ENCODE measurements at regions not wholly inside any gene's neighbourhood (a gene's known extent, or its start where the extent isn't known, plus 50 kb on each side); places are given as distances from the start of the nearest gene placed in this dataset.

GRCh38 chr17:79323566-79323965 lies 248.9 kb downstream of the ENGASE start:
- Mint-ChIP-seq H3K27ac (ENCODE audit: unreplicated experiment) (no peak overlapping the region), H3K4me1 (ENCODE audit: low read depth, unreplicated experiment) (no peaks in the 10 kb centered on the region), H3K9me3 (ENCODE audit: unreplicated experiment) (no peaks in the 10 kb centered on the region), H3K4me3 (ENCODE audit: unreplicated experiment) (no peak overlapping the region), H3K27me3 (ENCODE audit: insufficient read depth, unreplicated experiment) (peaks cover 43% of the 10 kb centered on the region), H3K36me3 (ENCODE audit: insufficient read depth, unreplicated experiment) (no peaks in the 10 kb centered on the region)
- no peaks in the 10 kb centered on the region for H3K4me1 ChIP-seq
- no peak for TF ChIP-seq CTCF (IDR thresholded peaks at IDR 0.05; ENCODE audit: insufficient read depth in 1 of 2, low read depth in 1 of 2, low read length in 1 of 2, severe bottlenecking in 1 of 2, unreplicated experiment in 1 of 2)
- intact Hi-C loops (cut with micrococcal nuclease; ENCODE audit: unreplicated experiment) = no loop called here
- BruUV-seq (replicated peaks) = no TSS peak
- ChIA-PET POLR2A (no interaction called here), CTCF (no interaction called here)
- peaks cover 1% of the 10 kb centered on the region; the same call in 1 of the 2 replicates for H3K27me3 ChIP-seq (replicated peaks; ENCODE audit: control insufficient read depth, insufficient read depth, low read length)
- no peaks in the 10 kb centered on the region for H3K9me3 ChIP-seq
- no peak overlapping the region for H3K4me3 ChIP-seq (ENCODE audit: low read depth, low read length)
- DNase-seq = no peak
- no peaks in the 10 kb centered on the region for H3K36me3 ChIP-seq (ENCODE audit: control insufficient read depth, insufficient read depth, low read length)

- DNase-seq = no peak
- H3K4me3 Mint-ChIP-seq (ENCODE audit: unreplicated experiment) = no peak overlapping the region
- Histone ChIP-seq H3K4me1 (no peaks in the 10 kb centered on the region), H3K4me3 (ENCODE audit: low read depth, low read length) (no peak overlapping the region), H3K9me3 (no peaks in the 10 kb centered on the region), H3K36me3 (ENCODE audit: control insufficient read depth, insufficient read depth, low read length) (no peaks in the 10 kb centered on the region), H3K27me3 (replicated peaks; ENCODE audit: control insufficient read depth, insufficient read depth, low read length) (peaks cover 1% of the 10 kb centered on the region; the same call in 1 of the 2 replicates)
- no peak overlapping the region for H3K27ac Mint-ChIP-seq (ENCODE audit: unreplicated experiment)
- H3K27me3 Mint-ChIP-seq (ENCODE audit: insufficient read depth, unreplicated experiment) = peaks cover 43% of the 10 kb centered on the region
- H3K4me1 Mint-ChIP-seq (ENCODE audit: low read depth, unreplicated experiment) = no peaks in the 10 kb centered on the region
- intact Hi-C loops (cut with micrococcal nuclease; ENCODE audit: unreplicated experiment) = no loop called here
- POLR2A ChIA-PET = interaction anchor here (0.7 kb wide), 1 partner anchor 177 kb away, joined by 5 read pairs; no protein-coding TSS in a partner anchor
- CTCF ChIA-PET = interaction anchor here (0.6 to 0.7 kb wide), 2 partner anchors 31 to 69 kb away, joined by 3 to 4 read pairs; no protein-coding TSS in a partner anchor
- no peak for TF ChIP-seq CTCF (IDR thresholded peaks at IDR 0.05; ENCODE audit: insufficient read depth in 1 of 2, low read depth in 1 of 2, low read length in 1 of 2, severe bottlenecking in 1 of 2, unreplicated experiment in 1 of 2)
- H3K36me3 Mint-ChIP-seq (ENCODE audit: insufficient read depth, unreplicated experiment) = no peaks in the 10 kb centered on the region
- no peaks in the 10 kb centered on the region for H3K9me3 Mint-ChIP-seq (ENCODE audit: unreplicated experiment)
- BruUV-seq (replicated peaks) = no TSS peak
Observed at GRCh38 chr17:79322211-79323123, 247.8 kb downstream of the ENGASE start.

- H3K27me3 Mint-ChIP-seq (ENCODE audit: insufficient read depth, unreplicated experiment) = peaks cover 46% of the 10 kb centered on the region
- Histone ChIP-seq H3K4me1 (no peaks in the 10 kb centered on the region), H3K4me3 (ENCODE audit: low read depth, low read length) (no peak overlapping the region), H3K9me3 (no peaks in the 10 kb centered on the region), H3K27me3 (replicated peaks; ENCODE audit: control insufficient read depth, insufficient read depth, low read length) (peaks cover 1% of the 10 kb centered on the region; the same call in 1 of the 2 replicates), H3K36me3 (ENCODE audit: control insufficient read depth, insufficient read depth, low read length) (no peaks in the 10 kb centered on the region)
- H3K27ac Mint-ChIP-seq (ENCODE audit: unreplicated experiment) = no peak overlapping the region
- CTCF ChIA-PET = interaction anchor here (0.5 kb wide), 1 partner anchor 16 kb away, joined by 6 read pairs; no protein-coding TSS in a partner anchor
- TF ChIP-seq CTCF (IDR thresholded peaks at IDR 0.05; ENCODE audit: insufficient read depth in 1 of 2, low read depth in 1 of 2, low read length in 1 of 2, severe bottlenecking in 1 of 2, unreplicated experiment in 1 of 2) = no peak
- POLR2A ChIA-PET = interaction anchor here (0.6 kb wide), 1 partner anchor 58 kb away, joined by 3 read pairs; no protein-coding TSS in a partner anchor
- no peak for DNase-seq
- intact Hi-C loops (cut with micrococcal nuclease; ENCODE audit: unreplicated experiment) = no loop called here
- H3K4me1 Mint-ChIP-seq (ENCODE audit: low read depth, unreplicated experiment) = no peaks in the 10 kb centered on the region
- no TSS peak for BruUV-seq (replicated peaks)
- H3K4me3 Mint-ChIP-seq (ENCODE audit: unreplicated experiment) = no peak overlapping the region
- no peaks in the 10 kb centered on the region for H3K36me3 Mint-ChIP-seq (ENCODE audit: insufficient read depth, unreplicated experiment)
- H3K9me3 Mint-ChIP-seq (ENCODE audit: unreplicated experiment) = no peaks in the 10 kb centered on the region
Observed at GRCh38 chr17:79320331-79320730, 245.7 kb downstream of the ENGASE start.

All from Caco-2 (cell line).